MG63 (cell line): ENCODE measurements at regions not wholly inside any gene's neighbourhood (a gene's known extent, or its start where the extent isn't known, plus 50 kb on each side); places are given as distances from the start of the nearest gene placed in this dataset.

Experiments
- DNase-seq: peaks from one replicate; pipeline ENCODE4 v3.0.0-alpha.2; 2020
- H3K27me3 ChIP-seq: fragments of 250-450 bp; sonication (Bioruptor Pico); 2 replicates; pipeline ENCODE4 v1.5.1; 2020; ENCODE audit warnings: mild to moderate bottlenecking, moderate library complexity
- H3K36me3 ChIP-seq: fragments of 250-450 bp; sonication (Bioruptor Pico); 2 replicates; pipeline ENCODE4 v1.5.1; 2020; ENCODE audit warnings: mild to moderate bottlenecking, moderate library complexity
- H3K4me3 ChIP-seq: fragments of 250-450 bp; sonication (Bioruptor Pico); 2 replicates; pipeline ENCODE4 v1.5.1; 2020; ENCODE audit warnings: mild to moderate bottlenecking, moderate library complexity
- H3K9me3 ChIP-seq: fragments of 250-450 bp; sonication (Bioruptor Pico); 2 replicates; pipeline ENCODE4 v1.5.1; 2020; ENCODE audit warnings: mild to moderate bottlenecking, moderate library complexity

GRCh38 chr13:69591437-69591836 lies 516.2 kb upstream of the ATXN8OS start:
- no peaks in the 10 kb centered on the region for H3K9me3 ChIP-seq
- no peak overlapping the region for H3K4me3 ChIP-seq
- no peaks in the 10 kb centered on the region for H3K36me3 ChIP-seq
- H3K27me3 ChIP-seq, result no peaks in the 10 kb centered on the region
- no peak for DNase-seq

GRCh38 chr13:69589531-69590235 lies 517.9 kb upstream of the ATXN8OS start:
- Histone ChIP-seq H3K4me3 (no peak overlapping the region), H3K27me3 (no peaks in the 10 kb centered on the region), H3K36me3 (no peaks in the 10 kb centered on the region), H3K9me3 (no peaks in the 10 kb centered on the region)
- no peak for DNase-seq

- Histone ChIP-seq H3K9me3 (no peaks in the 10 kb centered on the region), H3K27me3 (no peaks in the 10 kb centered on the region), H3K4me3 (no peak overlapping the region), H3K36me3 (no peaks in the 10 kb centered on the region)
- DNase-seq, result no peak
Observed at GRCh38 chr13:69585656-69586055, 522.0 kb upstream of the ATXN8OS start.

- Histone ChIP-seq H3K27me3 (no peaks in the 10 kb centered on the region), H3K36me3 (no peaks in the 10 kb centered on the region), H3K4me3 (no peak overlapping the region), H3K9me3 (no peaks in the 10 kb centered on the region)
- no peak for DNase-seq
Observed at GRCh38 chr13:69580255-69580654, 527.4 kb upstream of the ATXN8OS start.

- H3K27me3 ChIP-seq, result no peaks in the 10 kb centered on the region
- no peaks in the 10 kb centered on the region for H3K9me3 ChIP-seq
- no peaks in the 10 kb centered on the region for H3K36me3 ChIP-seq
- H3K4me3 ChIP-seq, result no peak overlapping the region
- DNase-seq, result no peak
Observed at GRCh38 chr13:69579351-69579750, 528.3 kb upstream of the ATXN8OS start.

- Histone ChIP-seq H3K4me3 (no peak overlapping the region), H3K36me3 (no peaks in the 10 kb centered on the region), H3K9me3 (no peaks in the 10 kb centered on the region), H3K27me3 (no peaks in the 10 kb centered on the region)
- no peak for DNase-seq
Observed at GRCh38 chr13:69571606-69572323, 535.9 kb upstream of the ATXN8OS start.

- no peaks in the 10 kb centered on the region for H3K27me3 ChIP-seq
- DNase-seq, result no peak
- H3K4me3 ChIP-seq, result no peak overlapping the region
- no peaks in the 10 kb centered on the region for H3K9me3 ChIP-seq
- H3K36me3 ChIP-seq, result no peaks in the 10 kb centered on the region
Observed at GRCh38 chr13:69567514-69567913, 540.1 kb upstream of the ATXN8OS start.

GRCh38 chr13:69566104-69566716 lies 541.4 kb upstream of the ATXN8OS start:
- DNase-seq, result no peak
- no peaks in the 10 kb centered on the region for H3K36me3 ChIP-seq

GRCh38 chr13:69565334-69565733 lies 542.3 kb upstream of the ATXN8OS start:
- peak; percentile 19 for DNase-seq
- no peaks in the 10 kb centered on the region for H3K27me3 ChIP-seq
- no peaks in the 10 kb centered on the region for H3K36me3 ChIP-seq
- no peak overlapping the region for H3K4me3 ChIP-seq
- no peaks in the 10 kb centered on the region for H3K9me3 ChIP-seq

More at GRCh38 chr13:69566104-69566716, 541.4 kb upstream of the ATXN8OS start:
- Histone ChIP-seq H3K27me3 (no peaks in the 10 kb centered on the region), H3K4me3 (no peak overlapping the region), H3K9me3 (no peaks in the 10 kb centered on the region)

GRCh38 chr13:69556540-69557196 lies 551.0 kb upstream of the ATXN8OS start:
- DNase-seq, result no peak
- no peaks in the 10 kb centered on the region for H3K9me3 ChIP-seq
- no peak overlapping the region for H3K4me3 ChIP-seq
- H3K27me3 ChIP-seq, result no peaks in the 10 kb centered on the region
- H3K36me3 ChIP-seq, result no peaks in the 10 kb centered on the region

GRCh38 chr13:69553976-69554375 lies 553.6 kb upstream of the ATXN8OS start:
- Histone ChIP-seq H3K36me3 (no peaks in the 10 kb centered on the region), H3K4me3 (no peak overlapping the region), H3K9me3 (no peaks in the 10 kb centered on the region), H3K27me3 (no peaks in the 10 kb centered on the region)
- DNase-seq, result no peak

GRCh38 chr13:69551193-69551592 lies 556.4 kb upstream of the ATXN8OS start:
- Histone ChIP-seq H3K27me3 (no peaks in the 10 kb centered on the region), H3K9me3 (no peaks in the 10 kb centered on the region), H3K36me3 (no peaks in the 10 kb centered on the region), H3K4me3 (no peak overlapping the region)
- DNase-seq, result no peak

GRCh38 chr13:69547780-69548179 lies 559.8 kb upstream of the ATXN8OS start:
- Histone ChIP-seq H3K4me3 (no peak overlapping the region), H3K9me3 (no peaks in the 10 kb centered on the region), H3K36me3 (no peaks in the 10 kb centered on the region), H3K27me3 (no peaks in the 10 kb centered on the region)
- no peak for DNase-seq

GRCh38 chr13:69545551-69545950 lies 562.1 kb upstream of the ATXN8OS start:
- Histone ChIP-seq H3K36me3 (no peaks in the 10 kb centered on the region), H3K4me3 (no peak overlapping the region), H3K9me3 (no peaks in the 10 kb centered on the region), H3K27me3 (no peaks in the 10 kb centered on the region)
- DNase-seq, result no peak

GRCh38 chr13:69524459-69525150 lies 583.0 kb upstream of the ATXN8OS start:
- Histone ChIP-seq H3K27me3 (no peaks in the 10 kb centered on the region), H3K4me3 (no peak overlapping the region), H3K36me3 (no peaks in the 10 kb centered on the region), H3K9me3 (no peaks in the 10 kb centered on the region)
- no peak for DNase-seq

GRCh38 chr13:69496981-69497380 lies 610.6 kb upstream of the ATXN8OS start:
- no peaks in the 10 kb centered on the region; the same call in 1 of the 2 replicates for H3K9me3 ChIP-seq
- DNase-seq, result no peak
- no peak overlapping the region for H3K4me3 ChIP-seq
- no peaks in the 10 kb centered on the region for H3K27me3 ChIP-seq
- H3K36me3 ChIP-seq, result no peaks in the 10 kb centered on the region

- Histone ChIP-seq H3K9me3 (no peaks in the 10 kb centered on the region; the same call in 1 of the 2 replicates), H3K27me3 (no peaks in the 10 kb centered on the region), H3K36me3 (no peaks in the 10 kb centered on the region), H3K4me3 (no peak overlapping the region)
- no peak for DNase-seq
Observed at GRCh38 chr13:69495096-69495495, 612.5 kb upstream of the ATXN8OS start.
